GM20000 (cell line): ENCODE measurements at regions not wholly inside any gene's neighbourhood (a gene's known extent, or its start where the extent isn't known, plus 50 kb on each side); places are given as distances from the start of the nearest gene placed in this dataset.
"Not testable (repeated sequence)": the region's sequence is repeated elsewhere in the genome, so short reads cannot be mapped to it uniquely, and the experiment has no call there.

Source experiments
- DNase-seq: peaks from one replicate; pipeline ENCODE4 v3.0.0; 2012; ENCODE audit warnings: low spot score
- CTCF ChIP-seq: IDR thresholded peaks from 2 replicates; pipeline ENCODE4 v1.5.1; 2012; ENCODE audit warnings: mild to moderate bottlenecking, control low read depth; ENCODE audit errors: extremely low read depth, missing control alignments

- TF ChIP-seq CTCF = no peak
- no peak for DNase-seq
Observed at GRCh38 chr20:29410806-29411457, 1846.5 kb upstream of the DEFB115 start.

- not testable (repeated sequence) for DNase-seq
Observed at GRCh38 chr20:29411458-29411820, 1846.0 kb upstream of the DEFB115 start.

- no peak for TF ChIP-seq CTCF
- DNase-seq = no peak
Observed at GRCh38 chr20:29419378-29419777, 1838.1 kb upstream of the DEFB115 start.

GRCh38 chr20:29427201-29428060 is 1830.0 kb upstream of the DEFB115 start:
- DNase-seq = no peak
- no peak for TF ChIP-seq CTCF

- DNase-seq = no peak
- TF ChIP-seq CTCF = no peak
Observed at GRCh38 chr20:29430531-29430930, 1826.9 kb upstream of the DEFB115 start.

GRCh38 chr20:29440721-29441120 is 1816.7 kb upstream of the DEFB115 start:
- not testable (repeated sequence) for DNase-seq

- TF ChIP-seq CTCF = peak; percentile 23
- DNase-seq = peak; percentile 33
Observed at GRCh38 chr20:29443206-29443781, 1814.2 kb upstream of the DEFB115 start.

GRCh38 chr20:29443819-29444218 is 1813.6 kb upstream of the DEFB115 start:
- DNase-seq = peak; percentile 29
- no peak for TF ChIP-seq CTCF

GRCh38 chr20:29445050-29445907 is 1812.2 kb upstream of the DEFB115 start:
- not testable (repeated sequence) for DNase-seq

- not testable (repeated sequence) for DNase-seq
Observed at GRCh38 chr20:29447517-29448484, 1809.7 kb upstream of the DEFB115 start.
